GM19324 (cell line): ENCODE measurements at regions not wholly inside any gene's neighbourhood (a gene's known extent, or its start where the extent isn't known, plus 50 kb on each side); places are given as distances from the start of the nearest gene placed in this dataset.
"Not testable (repeated sequence)": the region's sequence is repeated elsewhere in the genome, so short reads cannot be mapped to it uniquely, and the experiment has no call there.

Experiments used
- ATAC-seq: cut with Tn5 transposase; IDR thresholded peaks from one replicate; pipeline ENCODE4 v1.9.1; 2021; ENCODE audit warnings: mild to moderate bottlenecking, moderate library complexity; ENCODE audit not compliant: unreplicated experiment, low FRiP score

DNA sequence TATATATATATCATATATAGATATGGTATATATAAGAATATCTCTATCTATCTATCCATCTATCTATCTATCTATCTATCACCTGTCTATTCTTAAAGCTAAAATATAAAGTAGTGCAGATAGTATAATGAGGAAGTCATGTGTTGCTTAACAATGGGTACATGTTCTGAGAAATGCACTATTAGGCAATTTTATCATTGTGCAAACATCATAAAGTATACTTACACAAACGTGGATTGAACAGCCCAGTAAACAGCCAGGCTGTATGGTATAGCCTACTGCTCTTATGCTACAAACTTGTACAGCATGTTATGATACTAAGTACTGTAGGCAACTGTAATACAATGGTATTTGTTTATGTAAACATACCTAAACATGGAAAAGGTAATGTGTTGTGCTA, 621.0 kb upstream of the NCAM2 start:
- no peak for ATAC-seq

DNA sequence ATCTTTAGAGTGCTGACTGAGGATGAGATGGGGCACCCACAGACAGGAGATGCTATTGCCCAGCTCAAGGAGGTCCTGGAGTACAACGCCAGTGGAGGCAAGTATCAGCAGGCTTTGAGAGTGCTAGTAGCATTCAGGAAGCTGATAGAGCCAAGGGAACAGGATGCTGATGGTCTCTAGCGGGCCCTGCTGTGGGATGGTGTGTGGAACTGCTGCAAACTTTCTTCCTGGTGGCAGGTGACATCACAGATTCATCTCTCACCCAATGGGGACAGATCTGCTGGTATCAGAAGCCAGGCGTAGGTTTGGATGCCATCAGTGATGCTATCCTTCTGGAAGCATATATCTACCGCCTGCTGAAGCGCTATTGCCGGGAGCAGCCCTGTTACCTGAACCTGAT, 609.8 kb upstream of the NCAM2 start:
- ATAC-seq: no peak

DNA sequence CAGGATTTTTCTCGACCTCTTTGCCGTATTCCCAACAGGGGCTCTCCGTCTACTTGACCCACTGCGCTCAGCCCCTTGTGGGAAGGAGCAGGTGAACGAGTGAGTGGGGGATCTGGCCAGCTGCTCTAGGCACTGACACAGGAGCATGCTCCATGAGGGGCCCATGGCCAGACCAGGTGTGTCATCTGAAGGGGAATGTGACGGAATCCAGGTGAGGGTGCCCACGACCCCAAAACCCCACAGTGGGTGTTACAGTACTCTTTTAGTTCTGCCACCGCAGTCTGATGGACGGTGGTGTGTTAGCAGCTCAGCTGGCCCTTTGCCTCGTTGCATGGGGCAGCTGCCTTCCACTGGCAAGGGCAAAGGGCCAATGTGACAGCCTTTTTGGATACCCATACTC, 601.4 kb upstream of the NCAM2 start:
- ATAC-seq: no peak

DNA sequence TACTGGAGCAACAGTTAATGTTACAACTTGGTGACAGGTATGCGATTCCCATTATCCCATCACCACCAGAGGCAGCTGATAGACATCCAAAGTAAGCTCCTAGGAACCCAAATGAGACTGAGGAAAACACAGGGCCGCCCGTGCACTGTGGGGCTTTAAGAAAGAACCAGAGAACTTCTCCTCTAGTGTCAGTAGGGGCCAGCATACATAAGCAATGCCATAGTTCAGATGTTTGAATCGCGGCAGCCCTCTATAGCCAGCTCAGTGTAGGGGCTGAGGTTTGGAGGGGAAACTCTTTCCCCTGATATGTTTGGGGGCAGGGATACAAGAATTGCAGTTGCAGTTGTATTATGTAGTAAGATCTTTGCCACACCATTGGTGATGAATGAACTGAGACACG, 593.3 kb upstream of the NCAM2 start:
- ATAC-seq: no peak

DNA sequence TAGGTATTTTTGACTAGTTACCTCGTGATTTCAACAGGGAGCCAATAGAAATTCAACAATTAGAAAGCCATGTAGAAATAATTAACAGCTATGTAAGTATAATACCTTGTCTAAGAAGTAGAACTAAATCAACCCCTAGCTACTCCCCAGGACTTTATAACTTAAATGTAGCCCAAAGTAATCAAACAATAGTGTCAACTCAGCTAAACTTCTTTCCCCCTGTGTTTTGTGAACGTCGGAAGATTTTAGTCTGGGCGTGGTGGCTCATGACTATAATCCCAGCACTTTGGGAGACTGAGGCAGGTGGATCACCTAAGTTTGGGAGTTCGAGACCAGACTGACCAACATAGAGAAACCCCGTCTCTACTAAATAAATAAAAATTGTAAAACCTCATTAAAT, 579.9 kb upstream of the NCAM2 start:
- no peak for ATAC-seq

DNA sequence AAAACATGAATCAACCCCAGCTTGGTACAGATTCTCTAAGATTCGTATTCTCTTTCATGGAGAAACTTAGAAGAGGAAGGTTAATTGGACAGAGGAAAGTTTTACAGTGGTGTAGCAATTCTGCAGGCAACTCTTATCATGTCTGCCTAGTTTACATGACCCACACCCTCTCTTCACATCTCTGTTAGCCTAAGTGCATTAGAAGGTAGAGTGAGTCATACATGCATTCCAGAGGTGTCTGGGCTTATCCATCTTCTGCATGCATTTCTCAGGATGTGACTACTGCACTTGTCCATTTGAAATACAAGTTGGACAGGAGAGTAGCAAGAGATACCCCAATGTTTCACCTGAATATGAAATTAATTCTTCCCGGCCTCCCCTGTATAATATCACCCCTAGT, 578.4 kb upstream of the NCAM2 start:
- no peak for ATAC-seq

DNA sequence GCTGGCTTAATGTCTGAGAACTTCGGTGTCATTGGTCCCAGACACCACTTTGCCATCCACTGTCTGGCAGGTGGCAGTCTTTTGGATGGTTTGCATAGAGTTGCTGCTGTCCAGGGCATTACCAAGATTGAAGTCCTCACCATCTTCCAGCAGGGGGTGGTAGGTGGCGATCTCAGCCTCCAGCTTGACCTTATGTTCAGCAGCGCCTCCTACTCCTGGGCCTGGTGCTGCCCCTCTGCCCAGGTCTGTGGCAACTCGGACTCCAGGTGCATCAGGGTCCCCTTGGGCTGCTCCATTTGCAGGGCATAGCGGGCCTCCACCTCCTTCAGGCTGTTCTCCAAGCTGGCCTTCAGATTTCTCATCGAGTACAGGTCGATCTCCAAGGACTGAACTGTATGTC, 573.3 kb upstream of the NCAM2 start:
- no peak for ATAC-seq

DNA sequence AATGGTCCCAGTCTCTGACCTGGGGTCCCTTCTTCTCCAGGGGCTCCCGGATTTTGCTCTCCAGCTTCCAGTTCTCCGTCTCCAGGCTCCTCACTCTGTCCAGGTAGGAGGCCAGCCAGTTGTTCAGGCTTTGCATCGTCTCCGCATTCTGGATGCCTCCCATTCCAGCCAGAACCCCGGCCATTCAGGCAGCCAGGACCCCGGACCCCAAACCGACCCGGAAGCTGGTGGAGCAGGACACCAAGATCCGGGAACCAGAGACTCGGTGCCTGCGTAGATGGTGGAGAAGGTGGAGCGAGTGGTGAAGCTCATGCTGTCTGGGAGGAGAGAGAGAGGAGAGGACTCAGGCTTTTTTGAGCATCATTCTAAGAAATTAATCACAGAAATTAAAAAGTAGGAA, 572.4 kb upstream of the NCAM2 start:
- ATAC-seq: no peak

DNA sequence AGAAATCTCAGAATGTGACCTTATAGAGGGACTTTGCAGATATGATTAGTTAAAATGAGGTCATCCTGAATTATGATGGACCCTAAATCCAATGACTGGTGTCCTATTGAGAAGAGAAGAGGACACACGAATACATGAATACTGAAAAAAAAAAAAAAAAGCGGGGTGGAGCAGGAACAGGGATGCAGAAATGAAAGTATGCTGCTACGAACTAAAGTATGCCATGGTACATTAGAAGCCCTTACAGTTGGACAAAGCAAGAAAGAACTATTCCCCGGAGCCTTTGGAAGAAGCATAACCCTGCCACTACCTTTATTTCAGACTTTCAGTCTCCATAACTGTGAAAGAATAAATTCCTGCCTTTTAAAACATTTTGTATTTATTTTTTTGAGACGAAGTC, 557.9 kb upstream of the NCAM2 start:
- ATAC-seq: no peak

DNA sequence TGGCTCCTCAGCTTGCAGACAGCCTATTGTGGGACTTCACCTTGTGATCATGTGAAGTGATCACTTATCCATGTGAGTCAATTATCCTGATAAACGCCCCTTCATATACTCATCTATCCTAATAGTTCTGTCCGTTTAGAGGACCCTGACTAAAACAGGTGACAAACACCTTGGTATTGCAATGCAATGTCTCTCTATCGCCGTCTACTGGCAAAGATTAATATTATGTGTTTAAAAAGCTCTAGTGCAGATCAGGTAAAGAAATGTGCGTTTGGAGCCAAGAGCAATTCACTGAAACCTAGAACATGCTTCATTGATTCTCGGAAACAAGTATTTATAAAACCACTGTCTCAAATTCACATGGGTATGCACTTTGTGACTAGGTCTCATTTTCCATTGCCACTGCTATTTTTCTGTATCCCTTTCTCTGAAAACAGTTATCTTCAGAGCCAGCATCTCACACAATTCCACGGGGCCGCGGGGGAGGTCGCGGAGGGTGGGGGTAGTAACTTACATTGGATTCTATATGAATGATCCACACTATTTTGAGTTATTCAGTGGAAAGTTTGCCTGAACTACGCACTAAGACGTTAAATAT, 554.6 kb upstream of the NCAM2 start:
- ATAC-seq: no peak

DNA sequence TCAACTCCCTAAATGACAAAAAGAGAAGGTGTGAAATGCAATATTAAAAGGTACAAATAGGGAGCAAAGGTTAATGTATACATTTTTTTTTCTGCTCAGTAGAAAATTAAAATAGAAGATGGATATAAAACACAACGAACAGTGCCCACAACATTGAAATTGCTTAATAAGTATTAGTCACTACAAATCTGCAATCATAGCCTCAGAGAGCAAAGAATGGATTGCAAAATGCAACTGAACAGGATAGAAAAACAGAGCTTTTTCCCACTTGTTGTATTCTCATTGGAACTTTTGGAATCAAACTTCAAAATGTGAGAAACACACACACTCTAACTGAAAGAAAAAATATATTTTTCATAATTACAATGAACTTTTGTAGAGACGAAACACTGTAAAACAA, 552.2 kb upstream of the NCAM2 start:
- no peak for ATAC-seq

DNA sequence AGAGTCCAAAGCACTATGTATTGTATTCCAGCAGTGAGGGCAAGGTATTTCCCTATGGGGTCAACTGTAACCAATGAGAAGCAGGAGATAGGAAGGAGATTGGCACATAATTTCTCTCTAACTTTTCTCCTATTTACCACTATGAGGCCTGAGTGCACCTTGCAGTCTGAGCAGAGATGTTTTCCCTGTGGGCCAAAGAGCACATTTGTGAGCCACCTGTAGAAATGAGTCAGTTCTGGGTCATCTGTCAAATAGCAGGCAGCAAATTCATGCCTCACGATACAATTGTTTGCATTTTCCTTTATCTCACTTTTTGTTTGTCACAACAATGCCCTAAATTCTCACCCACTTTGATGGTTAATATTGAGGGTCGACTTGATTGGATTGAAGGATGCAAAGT, 547.2 kb upstream of the NCAM2 start:
- no peak for ATAC-seq

DNA sequence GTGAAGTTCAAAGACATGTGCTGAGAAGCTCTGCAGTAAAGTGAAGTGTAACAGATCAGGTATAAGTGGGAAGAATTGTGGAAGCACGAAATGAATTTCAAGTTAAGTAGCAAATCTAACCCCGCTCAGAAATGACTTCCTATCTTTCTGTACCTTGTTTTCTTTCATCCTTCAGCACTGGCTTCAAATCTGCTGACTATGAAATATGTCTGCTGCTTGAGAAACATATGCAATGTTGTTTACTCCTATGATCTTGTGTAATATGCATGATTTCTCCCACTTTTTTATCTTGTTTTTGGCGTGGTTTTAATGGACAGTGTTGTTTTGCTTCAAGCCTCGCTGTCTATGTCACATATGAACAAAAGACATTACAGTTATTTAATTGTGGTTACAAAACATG, 545.3 kb upstream of the NCAM2 start:
- ATAC-seq: no peak

DNA sequence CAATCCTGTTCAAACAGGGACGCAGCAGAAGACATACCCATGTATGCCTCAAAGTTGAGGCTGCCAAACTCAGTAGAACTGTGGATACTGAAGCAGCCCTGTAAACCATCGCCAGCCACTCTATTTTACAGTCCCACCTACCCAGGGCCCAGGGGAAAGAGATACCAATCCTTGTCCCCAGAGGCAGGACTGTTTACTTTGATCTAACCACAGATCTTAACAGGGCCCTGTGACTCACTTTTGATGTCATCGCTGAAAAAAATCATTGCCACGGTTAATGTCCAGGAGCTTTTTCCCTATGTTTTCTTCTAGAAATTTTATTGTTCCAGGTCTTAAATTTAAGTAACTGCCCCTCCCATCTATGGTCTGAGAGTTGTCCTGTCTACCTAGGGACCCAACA, 538.4 kb upstream of the NCAM2 start:
- no peak for ATAC-seq

DNA sequence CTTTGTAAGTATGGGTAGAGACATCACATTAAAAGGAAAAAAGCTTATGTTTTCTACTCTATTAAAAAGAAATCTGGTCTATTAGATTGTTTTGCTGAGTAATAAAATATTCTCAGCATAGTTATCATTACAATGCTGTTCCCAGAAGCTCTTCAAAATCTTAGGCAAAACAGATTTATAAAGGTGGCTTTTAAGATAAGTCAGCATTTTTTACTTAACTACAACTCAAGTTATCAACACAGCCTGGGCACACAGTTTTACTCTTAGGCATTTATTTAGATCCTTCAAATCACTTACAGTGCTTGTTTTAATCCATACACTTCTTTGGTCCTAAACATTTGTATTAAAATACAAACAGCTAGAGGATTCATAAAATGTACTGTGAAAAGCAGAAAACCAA, 534.8 kb upstream of the NCAM2 start:
- ATAC-seq: no peak

DNA sequence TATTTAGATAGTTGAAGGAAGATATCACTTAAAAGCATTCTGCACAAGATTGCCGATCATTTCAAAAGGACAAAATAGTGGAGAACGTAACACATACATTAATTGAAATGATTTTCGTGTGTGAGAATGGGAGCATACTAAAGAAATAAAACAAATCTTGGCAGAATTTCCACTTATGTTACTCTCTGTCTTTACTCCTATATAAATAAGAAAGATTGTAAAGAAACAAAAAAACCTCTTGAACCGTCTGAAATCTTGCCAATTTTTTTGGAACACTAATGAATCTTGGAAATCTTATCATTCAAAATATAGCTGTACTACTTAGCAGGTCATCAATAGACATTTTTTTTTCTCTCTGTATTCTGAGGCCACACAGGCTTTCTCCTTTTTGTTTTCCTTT, 528.8 kb upstream of the NCAM2 start:
- ATAC-seq: no peak

DNA sequence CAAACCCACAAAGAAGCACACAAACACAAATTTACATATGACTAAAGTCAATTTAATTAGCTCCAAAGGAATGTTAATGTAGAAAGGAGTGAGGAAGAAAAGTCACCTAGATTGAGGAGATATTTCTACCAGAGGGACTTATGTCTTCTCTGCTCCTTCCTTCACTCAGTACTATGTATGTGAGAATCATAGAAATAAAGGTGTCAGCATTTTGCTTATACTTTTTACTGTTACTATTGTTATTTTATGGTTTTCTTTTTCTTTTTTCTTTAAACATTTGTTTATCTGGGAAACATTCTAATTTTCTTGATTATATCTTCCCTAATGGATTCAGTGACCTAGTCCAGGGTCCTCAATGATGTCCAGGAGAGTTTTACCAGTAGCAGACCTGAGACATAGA, 511.9 kb upstream of the NCAM2 start:
- no peak for ATAC-seq

DNA sequence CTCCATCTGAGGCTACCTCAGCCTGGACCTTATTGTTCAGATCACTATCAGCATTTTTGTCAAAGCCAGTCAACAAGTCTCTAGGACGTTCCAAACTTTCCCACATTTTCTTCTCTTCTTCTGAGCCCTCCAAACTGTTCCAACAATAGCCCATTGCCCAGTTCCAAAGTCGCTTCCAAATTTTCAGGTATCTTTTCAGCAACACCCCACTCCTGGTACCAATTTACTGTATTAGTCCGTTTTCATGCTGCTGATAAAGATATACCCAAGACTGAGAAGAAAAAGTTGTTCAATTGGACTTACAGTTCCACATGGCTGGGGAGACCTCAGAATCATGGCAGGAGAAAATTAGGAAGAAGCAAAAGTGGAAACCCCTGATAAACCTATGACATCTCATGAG, 495.3 kb upstream of the NCAM2 start:
- ATAC-seq: not testable (repeated sequence)

DNA sequence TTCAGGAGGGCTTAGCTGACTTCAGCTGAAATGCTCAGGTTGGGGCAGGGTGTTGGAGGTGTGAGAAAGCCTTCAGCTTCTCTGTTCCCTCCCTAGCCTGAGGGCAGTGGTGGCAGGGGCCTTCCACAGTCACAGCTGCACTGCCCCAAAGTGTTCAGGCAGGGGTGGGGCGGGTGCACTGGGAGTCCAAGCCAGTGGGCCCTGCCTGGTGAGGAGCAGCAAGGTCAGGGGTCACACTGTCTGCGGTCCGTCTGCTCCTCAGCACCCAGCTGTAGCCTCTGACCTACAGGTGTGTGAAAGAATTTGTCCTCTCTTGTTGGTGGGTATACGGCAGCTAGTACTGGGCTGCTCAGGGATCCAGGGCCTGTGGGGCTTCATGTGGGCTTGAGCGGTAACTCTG, 490.4 kb upstream of the NCAM2 start:
- ATAC-seq: no peak

DNA sequence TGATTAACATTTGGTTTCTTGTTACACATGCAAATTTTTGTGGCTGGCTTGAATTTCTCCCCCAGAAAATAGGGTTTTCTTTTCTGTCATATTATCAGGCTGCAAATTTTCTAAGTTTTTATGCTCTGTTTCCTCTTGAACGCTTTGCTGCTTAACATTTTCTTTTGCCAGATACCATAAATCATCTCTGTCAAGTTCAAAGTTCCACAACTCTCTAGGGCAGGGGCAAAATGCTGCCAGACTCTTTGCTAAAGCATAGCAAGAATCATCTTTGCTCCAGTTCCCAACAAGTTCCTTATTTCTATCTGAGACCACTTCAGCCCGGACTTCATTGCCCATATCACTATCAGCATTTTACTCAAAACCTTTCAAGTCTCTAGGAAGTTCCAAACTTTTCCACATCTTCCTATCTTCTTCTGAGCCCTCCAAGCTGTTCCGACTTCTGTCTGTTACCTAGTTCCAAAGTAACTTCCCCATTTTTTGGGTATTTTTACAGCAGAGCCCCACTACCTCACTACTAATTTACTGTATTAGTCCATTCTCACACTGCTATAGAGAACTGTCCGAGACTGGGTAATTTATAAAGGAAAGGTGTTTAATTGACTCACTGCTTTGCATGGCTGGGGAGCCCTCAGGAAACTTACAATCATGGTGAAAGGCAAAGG, 486.9 kb upstream of the NCAM2 start:
- no peak for ATAC-seq

DNA sequence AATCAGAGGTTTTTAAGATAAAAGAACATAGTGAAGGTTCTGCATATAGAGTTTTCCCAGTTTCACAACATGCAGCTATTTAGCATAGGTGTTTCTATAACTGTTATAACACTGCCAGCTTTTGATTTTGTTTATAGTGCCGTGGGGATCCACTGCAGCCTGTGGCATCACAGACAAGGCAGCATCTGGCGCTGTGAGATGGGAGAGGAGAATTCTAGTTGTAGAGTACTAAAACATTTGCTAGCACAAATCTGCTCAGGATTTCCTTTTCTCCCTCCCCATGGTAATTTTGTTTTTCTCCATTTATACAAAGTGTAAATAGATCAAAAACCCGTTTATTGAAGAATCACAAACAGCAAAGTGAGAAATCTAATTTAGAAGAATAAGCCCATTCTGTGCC, 482.8 kb upstream of the NCAM2 start:
- ATAC-seq: no peak

DNA sequence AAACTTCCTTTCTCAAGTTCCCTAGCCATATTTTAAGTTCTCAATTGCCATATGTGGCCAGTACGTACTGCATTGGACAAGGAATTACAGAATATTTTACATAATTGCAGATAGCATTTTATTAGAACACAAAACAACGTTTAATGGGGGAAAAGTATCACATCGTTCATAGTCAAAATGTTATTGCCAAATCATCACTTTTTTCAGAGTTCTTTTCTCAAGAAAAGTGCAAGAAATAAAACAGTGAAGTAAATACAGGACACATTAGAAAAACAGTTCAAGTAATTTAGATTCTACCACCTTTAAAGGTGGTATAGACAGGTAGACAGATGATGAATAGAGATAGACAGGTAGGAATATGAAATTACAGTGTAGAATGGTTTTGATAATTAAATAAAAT, 479.1 kb upstream of the NCAM2 start:
- no peak for ATAC-seq

DNA sequence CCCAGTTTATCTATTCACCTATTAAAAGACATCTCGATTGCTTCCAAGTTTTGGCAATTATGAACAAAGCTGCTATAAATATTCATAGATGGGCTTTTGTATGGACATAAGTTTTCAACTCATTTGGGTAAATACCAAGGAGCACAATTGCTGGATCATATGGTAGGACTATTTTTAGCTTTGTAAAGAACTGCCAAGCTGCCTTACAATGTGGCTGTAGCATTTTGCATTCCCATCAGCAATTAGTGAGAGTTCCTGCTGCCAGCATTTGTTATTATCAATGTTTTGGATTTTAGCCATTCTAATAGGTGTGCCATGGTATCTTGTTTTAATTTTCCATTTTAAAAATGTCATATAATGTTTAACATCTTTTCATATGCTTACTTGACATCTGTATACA, 475.6 kb upstream of the NCAM2 start:
- ATAC-seq: no peak
